SHP77 (cell line): ENCODE measurements at regions not wholly inside any gene's neighbourhood (a gene's known extent, or its start where the extent isn't known, plus 50 kb on each side); places are given as distances from the start of the nearest gene placed in this dataset.
A peak's percentile ranks its signal among the peaks of the same experiment; 100 is the strongest.
"Not testable (repeated sequence)": the region's sequence is repeated elsewhere in the genome, so short reads cannot be mapped to it uniquely, and the experiment has no call there.

Source experiments
- DNase-seq, 2 experiments: peaks; one replicate each; lab custom pipeline; 2025; lab: John Stamatoyannopoulos, UW

- no peak for DNase-seq
These were observed 68.7 kb upstream of the PAX7 start for GRCh38 chr1:18561967-18562366.

GRCh38 chr1:18564676-18565075 is 66.0 kb upstream of the PAX7 start:
- DNase-seq: no peak

GRCh38 chr1:18565321-18565720 is 65.3 kb upstream of the PAX7 start:
- no peak for DNase-seq

- no peak for DNase-seq
These were observed 62.2 kb upstream of the PAX7 start for GRCh38 chr1:18568489-18568888.

- DNase-seq: no peak
These were observed 61.4 kb upstream of the PAX7 start for GRCh38 chr1:18569251-18569650.

- DNase-seq: no peak
These were observed 60.7 kb upstream of the PAX7 start for GRCh38 chr1:18569811-18570545.

GRCh38 chr1:18571275-18571674 is 59.4 kb upstream of the PAX7 start:
- no peak for DNase-seq

- no peak for DNase-seq
These were observed 58.4 kb upstream of the PAX7 start for GRCh38 chr1:18572022-18572880.

GRCh38 chr1:18573170-18573569 is 57.5 kb upstream of the PAX7 start:
- DNase-seq: no peak

GRCh38 chr1:18574754-18575153 is 55.9 kb upstream of the PAX7 start:
- no peak for DNase-seq

- DNase-seq: peak; percentile 24 to 45
These were observed 55.0 kb upstream of the PAX7 start for GRCh38 chr1:18575620-18576019.

- no peak for DNase-seq
These were observed 52.4 kb upstream of the PAX7 start for GRCh38 chr1:18578271-18578670.

- DNase-seq: not testable (repeated sequence)
These were observed 51.4 kb upstream of the PAX7 start for GRCh38 chr1:18579267-18579666.

- no peak for DNase-seq
These were observed 50.6 kb upstream of the PAX7 start for GRCh38 chr1:18580047-18580446.

- no peak for DNase-seq
These were observed 49.8 kb upstream of the PAX7 start for GRCh38 chr1:18580691-18581419.
